Activated CD4-positive, alpha-beta T cell treated with anti-CD3 and anti-CD28 coated beads, Interleukin-2, Interleukin-4, amounts not matched to agents 100 ng/mL and 50 ng/mL, durations not matched to agents 16 hours and 8 hours (primary cell): ENCODE measurements at regions not wholly inside any gene's neighbourhood (a gene's known extent, or its start where the extent isn't known, plus 50 kb on each side); places are given as distances from the start of the nearest gene placed in this dataset.

ENCODE experiments used
- DNase-seq: peaks from one replicate; pipeline ENCODE4 v3.0.0-alpha.2; 2020; ENCODE audit warnings: low spot score

- DNase-seq = no peak
Observed at GRCh38 chr1:112264553-112264952, 131.5 kb upstream of the CTTNBP2NL start.

GRCh38 chr1:112265931-112266330, 130.1 kb upstream of the CTTNBP2NL start:
- no peak for DNase-seq

GRCh38 chr1:112267206-112267605, 128.8 kb upstream of the CTTNBP2NL start:
- DNase-seq = no peak

- no peak for DNase-seq
Observed at GRCh38 chr1:112267929-112268328, 128.1 kb upstream of the CTTNBP2NL start.

- DNase-seq = no peak
Observed at GRCh38 chr1:112268408-112268807, 127.6 kb upstream of the CTTNBP2NL start.

- no peak for DNase-seq
Observed at GRCh38 chr1:112271270-112271669, 124.7 kb upstream of the CTTNBP2NL start.

GRCh38 chr1:112272101-112272772, 123.8 kb upstream of the CTTNBP2NL start:
- no peak for DNase-seq

GRCh38 chr1:112284796-112285195, 111.2 kb upstream of the CTTNBP2NL start:
- no peak for DNase-seq

- no peak for DNase-seq
Observed at GRCh38 chr1:112285316-112285715, 110.7 kb upstream of the CTTNBP2NL start.

- DNase-seq = no peak
Observed at GRCh38 chr1:112285746-112286145, 110.3 kb upstream of the CTTNBP2NL start.

GRCh38 chr1:112296908-112297307, 99.1 kb upstream of the CTTNBP2NL start:
- DNase-seq = peak; percentile 7

- DNase-seq = no peak
Observed at GRCh38 chr1:112297536-112297935, 98.5 kb upstream of the CTTNBP2NL start.

GRCh38 chr1:112298558-112298957, 97.5 kb upstream of the CTTNBP2NL start:
- DNase-seq = peak; percentile 18

GRCh38 chr1:112304126-112304525, 91.9 kb upstream of the CTTNBP2NL start:
- DNase-seq = no peak

- no peak for DNase-seq
Observed at GRCh38 chr1:112304612-112305011, 91.4 kb upstream of the CTTNBP2NL start.

- no peak for DNase-seq
Observed at GRCh38 chr1:112307930-112308591, 88.0 kb upstream of the CTTNBP2NL start.

- no peak for DNase-seq
Observed at GRCh38 chr1:112308716-112309115, 87.3 kb upstream of the CTTNBP2NL start.

- no peak for DNase-seq
Observed at GRCh38 chr1:112309499-112309898, 86.5 kb upstream of the CTTNBP2NL start.

- DNase-seq = no peak
Observed at GRCh38 chr1:112312315-112312714, 83.7 kb upstream of the CTTNBP2NL start.

- no peak for DNase-seq
Observed at GRCh38 chr1:112312879-112313278, 83.1 kb upstream of the CTTNBP2NL start.

GRCh38 chr1:112316254-112316913, 79.6 kb upstream of the CTTNBP2NL start:
- DNase-seq = no peak

- no peak for DNase-seq
Observed at GRCh38 chr1:112317140-112317539, 78.9 kb upstream of the CTTNBP2NL start.

GRCh38 chr1:112317611-112318062, 78.4 kb upstream of the CTTNBP2NL start:
- DNase-seq = no peak
